ENCODE measurements at regions not wholly inside any gene's neighbourhood (a gene's known extent, or its start where the extent isn't known, plus 50 kb on each side); places are given as distances from the start of the nearest gene placed in this dataset.

- Histone ChIP-seq H3K4me3 (no peak overlapping the region), H3K9me3 (peaks cover 0 to 8% (median 0%) of the 10 kb centered on the region in 4 donors), H3K36me3 (no peaks in the 10 kb centered on the region), H3K27me3 (no peaks in the 10 kb centered on the region), H3K4me1 (no peaks in the 10 kb centered on the region), H3K27ac (no peak overlapping the region)
- no peak for TF ChIP-seq CTCF (IDR thresholded peaks at IDR 0.05)
- TF ChIP-seq EP300 (IDR thresholded peaks at IDR 0.05): no peak
- TF ChIP-seq POLR2AphosphoS5 (IDR thresholded peaks at IDR 0.05): no peak
- no peak for TF ChIP-seq POLR2A (IDR thresholded peaks at IDR 0.05)
- 65 to 86% methylated on average over 4 of the region's 4 CpGs for WGBS, 2 donors
- no peak for DNase-seq
- intact Hi-C loops (cut with DNase I): no loop called here
Observed at GRCh38 chr7:35356495-35356894, 102.6 kb upstream of the TBX20 start.

- H3K9me3 ChIP-seq: peaks cover 0 to 8% (median 0%) of the 10 kb centered on the region in 4 donors
- WGBS, 2 donors: 73 to 79% methylated on average over 5 of the region's 5 CpGs
- no peak for DNase-seq
- no peaks in the 10 kb centered on the region for H3K36me3 ChIP-seq
- TF ChIP-seq CTCF (IDR thresholded peaks at IDR 0.05): no peak
- TF ChIP-seq POLR2AphosphoS5 (IDR thresholded peaks at IDR 0.05): no peak
- no peaks in the 10 kb centered on the region for H3K27me3 ChIP-seq
- no peaks in the 10 kb centered on the region for H3K4me1 ChIP-seq
- H3K27ac ChIP-seq: no peak overlapping the region
- no peak overlapping the region for H3K4me3 ChIP-seq
- intact Hi-C loops (cut with DNase I): no loop called here
Observed at GRCh38 chr7:35355911-35356310, 102.0 kb upstream of the TBX20 start.

- TF ChIP-seq POLR2A (IDR thresholded peaks at IDR 0.05) (no peak), POLR2AphosphoS5 (IDR thresholded peaks at IDR 0.05) (no peak), EP300 (IDR thresholded peaks at IDR 0.05) (no peak), CTCF (IDR thresholded peaks at IDR 0.05) (no peak)
- Histone ChIP-seq H3K9me3 (peaks cover 0 to 8% (median 0%) of the 10 kb centered on the region in 4 donors), H3K27me3 (no peaks in the 10 kb centered on the region), H3K4me3 (no peak overlapping the region), H3K4me1 (no peaks in the 10 kb centered on the region), H3K36me3 (no peaks in the 10 kb centered on the region), H3K27ac (no peak overlapping the region)
- no peak for DNase-seq
- intact Hi-C loops (cut with DNase I): no loop called here
- 66 to 71% methylated on average over 2 of the region's 2 CpGs for WGBS, 2 donors
Observed at GRCh38 chr7:35355199-35355598, 101.3 kb upstream of the TBX20 start.

GRCh38 chr7:35353481-35353880, 99.6 kb upstream of the TBX20 start:
- no peaks in the 10 kb centered on the region for H3K27me3 ChIP-seq
- 46 to 64% methylated on average over 6 of the region's 6 CpGs for WGBS, 2 donors
- peaks cover 0 to 7% (median 0%) of the 10 kb centered on the region in 4 donors for H3K9me3 ChIP-seq

More at GRCh38 chr7:35353481-35353880, 99.6 kb upstream of the TBX20 start:
- no peak overlapping the region for H3K4me3 ChIP-seq
- H3K4me1 ChIP-seq: no peaks in the 10 kb centered on the region
- TF ChIP-seq POLR2A (IDR thresholded peaks at IDR 0.05) (no peak), POLR2AphosphoS5 (IDR thresholded peaks at IDR 0.05) (no peak), EP300 (IDR thresholded peaks at IDR 0.05) (no peak), CTCF (IDR thresholded peaks at IDR 0.05) (no peak)
- H3K36me3 ChIP-seq: no peaks in the 10 kb centered on the region
- intact Hi-C loops (cut with DNase I): no loop called here
- no peak overlapping the region for H3K27ac ChIP-seq
- DNase-seq: no peak

All from sigmoid colon (tissue), 6 donors.